ENCODE measurements at regions not wholly inside any gene's neighbourhood (a gene's known extent, or its start where the extent isn't known, plus 50 kb on each side); places are given as distances from the start of the nearest gene placed in this dataset.
"Not testable (repeated sequence)": the region's sequence is repeated elsewhere in the genome, so short reads cannot be mapped to it uniquely, and the experiment has no call there.

DNA sequence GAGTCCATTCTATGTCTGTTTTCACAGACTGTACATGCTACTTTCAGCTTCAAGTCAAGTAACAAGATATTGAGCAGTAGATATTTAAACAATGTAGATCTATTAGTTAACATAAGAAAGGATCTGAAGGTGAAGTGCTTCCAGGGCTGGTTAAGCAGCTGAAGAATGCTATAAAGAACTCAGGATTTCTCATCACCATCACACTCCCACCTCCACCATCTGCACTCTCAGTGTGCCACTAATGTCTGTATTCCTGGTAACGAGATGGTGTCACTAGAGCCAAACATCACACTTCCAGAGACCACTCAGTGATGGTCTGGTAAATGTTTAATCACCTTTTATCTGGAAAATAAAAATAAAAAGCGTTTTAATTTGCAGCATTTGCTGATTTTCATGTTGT, 224.0 kb upstream of the FERD3L start:
- peak; percentile 70 for DNase-seq

- DNase-seq = no peak
Measured at GRCh38 chr7:19368491-19368925, 223.3 kb upstream of the FERD3L start.

GRCh38 chr7:19364950-19365349, 219.7 kb upstream of the FERD3L start:
- no peak for DNase-seq

GRCh38 chr7:19362099-19362498, 216.9 kb upstream of the FERD3L start:
- DNase-seq = no peak

DNA sequence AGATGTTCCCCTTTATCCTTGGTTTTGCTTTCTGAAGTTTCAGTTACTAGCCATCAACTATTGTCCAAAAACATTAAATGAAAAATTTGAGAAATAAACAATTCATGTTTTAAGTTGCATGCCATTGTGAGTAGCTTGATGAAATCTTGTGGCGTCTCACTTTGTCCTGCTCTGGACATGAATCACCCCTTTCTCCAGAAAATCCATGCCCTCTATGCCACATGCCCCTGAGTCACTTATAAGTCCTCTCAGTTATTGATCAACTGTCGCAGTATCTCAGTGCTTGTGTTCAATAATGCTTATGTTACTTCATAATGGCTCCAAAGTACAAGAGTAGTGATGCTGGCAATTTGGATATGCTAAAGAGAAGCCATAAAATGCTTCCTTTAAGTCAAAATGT, 208.0 kb upstream of the FERD3L start:
- no peak for DNase-seq

DNA sequence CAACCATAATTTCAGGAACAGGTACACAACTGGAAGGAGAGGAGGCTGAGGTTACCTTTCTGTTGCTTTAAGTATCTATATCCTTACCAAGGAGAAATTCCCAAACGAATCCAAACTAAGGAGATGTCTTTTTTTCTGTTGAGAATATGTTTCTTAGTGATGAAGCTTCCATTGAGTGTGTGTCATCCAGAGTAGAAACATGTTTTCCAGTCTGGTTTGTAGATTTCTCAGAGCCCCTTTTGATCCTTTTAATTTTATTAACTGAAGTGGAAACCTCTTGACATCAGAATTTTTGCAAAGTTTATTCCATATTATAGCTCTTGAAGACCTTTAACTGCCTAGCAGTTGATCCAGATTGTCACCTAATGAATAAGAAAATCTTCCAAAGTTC, 207.1 kb upstream of the FERD3L start:
- no peak for DNase-seq

DNA sequence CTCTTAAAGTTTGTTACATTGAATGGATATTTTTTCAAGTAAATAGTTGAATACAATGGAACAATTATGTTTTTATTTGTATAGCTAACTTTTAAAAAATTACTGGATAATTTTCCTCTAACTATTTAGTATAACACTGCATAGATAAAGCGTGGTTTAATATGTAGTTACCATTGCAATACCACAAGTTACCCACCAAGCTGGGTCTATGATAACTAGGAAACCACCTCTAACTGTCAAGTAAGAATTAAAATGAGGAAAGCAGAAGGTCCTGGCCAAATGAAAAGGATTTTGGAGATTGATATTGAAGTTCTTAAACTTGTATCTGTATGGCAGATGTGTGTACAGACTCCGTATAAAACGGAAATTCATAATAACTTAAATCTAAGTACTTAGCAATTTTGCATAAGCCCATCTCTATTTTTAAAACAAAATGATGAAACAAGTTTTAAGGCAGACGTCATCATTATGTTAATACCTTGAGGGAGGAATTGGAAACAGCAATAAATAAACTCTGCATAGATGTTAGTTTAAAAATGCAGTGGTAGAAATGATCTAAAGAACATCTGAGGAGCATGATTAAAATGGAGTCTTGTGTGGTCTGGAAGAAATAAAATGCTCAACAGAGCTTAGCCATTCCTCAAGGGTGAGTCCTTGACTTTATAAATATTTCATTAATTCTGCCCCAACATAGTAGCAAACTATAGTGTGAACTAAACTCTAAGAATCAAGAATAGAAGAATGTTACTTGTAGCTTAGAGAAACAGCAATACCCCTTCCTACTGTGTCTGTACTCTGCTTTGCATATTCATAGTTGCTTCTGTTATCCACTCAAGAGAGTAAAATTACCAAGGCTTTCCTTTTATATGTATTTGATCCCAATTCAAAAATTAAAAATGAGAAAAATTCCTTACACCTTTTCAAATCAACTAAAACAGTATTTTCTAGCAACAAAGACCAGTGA, 206.4 kb upstream of the FERD3L start:
- DNase-seq = no peak

DNA sequence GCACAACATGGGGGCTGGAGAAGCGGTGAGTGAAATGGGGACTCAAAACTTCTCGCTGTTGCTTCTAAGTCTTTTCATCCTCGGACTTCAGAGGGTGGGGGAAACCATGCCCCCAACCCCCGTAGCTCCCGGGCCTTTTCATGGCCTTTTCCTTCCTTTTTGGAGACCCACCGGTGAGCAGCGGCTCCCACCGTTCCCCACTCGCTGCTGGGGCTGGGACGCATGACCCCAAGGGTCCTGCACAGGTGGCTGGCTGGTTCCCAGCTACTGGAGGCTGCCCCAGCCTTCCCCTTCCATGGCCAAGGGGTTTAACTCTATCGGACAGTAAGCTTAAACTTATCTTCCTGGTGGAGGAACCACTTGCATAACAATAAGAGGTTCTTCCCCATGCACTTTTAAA, 194.3 kb upstream of the FERD3L start:
- DNase-seq = no peak

DNA sequence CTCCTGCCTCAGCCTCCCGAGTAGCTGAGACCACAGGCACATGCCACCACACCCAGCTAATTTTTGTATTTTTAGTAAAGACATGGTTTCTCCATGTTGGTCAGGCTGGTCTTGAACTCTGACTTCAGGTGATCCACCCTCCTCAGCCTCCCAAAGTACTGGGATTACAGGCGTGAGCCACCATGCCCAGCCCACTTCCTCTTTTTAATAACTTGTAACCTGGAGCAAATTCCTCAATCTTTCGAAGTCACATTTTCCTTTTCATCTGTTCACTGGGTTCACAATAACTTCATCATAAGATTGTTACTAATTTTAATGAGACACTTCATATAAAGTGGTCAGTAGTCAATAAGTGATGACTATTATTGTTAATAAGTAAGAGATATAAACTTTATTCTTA, 193.3 kb upstream of the FERD3L start:
- DNase-seq = not testable (repeated sequence)

DNA sequence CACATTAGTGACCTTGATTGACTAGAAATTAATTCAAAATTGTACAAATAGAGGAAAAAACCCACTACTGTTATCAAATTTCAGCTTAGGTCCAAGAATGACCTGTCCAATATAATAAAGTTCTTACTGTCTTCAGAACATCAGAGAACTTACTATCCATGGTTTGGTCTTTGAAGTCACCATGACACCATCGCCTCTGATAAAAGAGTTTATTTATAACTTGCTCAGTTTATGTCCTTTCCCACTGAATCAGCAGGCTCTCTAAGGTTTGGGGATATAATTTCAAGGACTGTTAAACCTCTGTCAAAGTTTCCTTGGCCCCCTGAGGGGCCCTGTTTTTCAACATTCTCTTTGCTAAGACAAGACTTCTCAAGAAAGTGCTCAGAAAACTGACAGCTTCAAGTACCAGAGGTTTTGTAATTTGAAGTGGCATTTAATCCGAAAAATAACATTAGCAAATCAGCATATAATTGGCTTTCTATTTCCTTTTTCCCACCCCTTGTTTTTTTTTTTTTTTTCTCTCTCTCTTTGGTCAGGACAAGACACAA, 191.7 kb upstream of the FERD3L start:
- no peak for DNase-seq

- no peak for DNase-seq
Measured at GRCh38 chr7:19333706-19334105, 188.5 kb upstream of the FERD3L start.

GRCh38 chr7:19327018-19327417, 181.8 kb upstream of the FERD3L start:
- DNase-seq = no peak

- no peak for DNase-seq
Measured at GRCh38 chr7:19322002-19322401, 176.8 kb upstream of the FERD3L start.

DNA sequence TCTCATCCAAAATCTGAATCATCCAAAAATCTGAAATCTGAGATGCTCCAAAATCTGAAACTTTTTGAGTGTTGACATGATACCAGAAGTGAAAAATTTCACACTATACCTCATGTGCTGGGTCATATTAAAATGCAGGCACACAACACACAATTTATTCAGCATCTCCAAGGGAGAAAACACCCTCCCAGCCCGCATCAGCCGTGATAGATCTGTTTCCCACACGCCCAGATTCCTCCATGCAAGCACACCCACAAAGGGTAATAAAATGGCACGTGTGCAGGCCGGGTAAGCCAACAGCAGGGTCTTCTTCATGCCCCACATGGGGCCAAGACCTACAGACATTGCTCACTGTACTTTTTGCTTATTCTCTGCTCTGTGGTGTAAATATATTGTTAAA, 173.1 kb upstream of the FERD3L start:
- DNase-seq = no peak

DNA sequence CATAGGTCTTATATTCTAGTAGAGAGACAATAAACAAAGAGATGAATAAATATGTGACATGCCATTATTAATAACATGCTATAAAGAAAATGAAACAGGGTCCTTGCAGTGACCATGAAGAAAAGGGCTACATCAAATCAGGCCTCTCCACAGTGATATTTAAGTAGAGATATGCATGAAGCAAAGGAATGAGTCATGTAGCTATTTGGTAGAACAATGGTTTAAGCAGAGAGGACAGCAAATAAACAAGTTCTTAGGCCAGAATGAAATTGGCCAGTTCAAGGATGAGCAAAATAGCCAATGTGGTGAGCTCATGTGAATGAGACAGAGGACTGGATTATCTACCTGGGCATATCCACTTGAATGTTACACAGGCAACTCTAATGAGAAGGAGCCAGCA, 172.2 kb upstream of the FERD3L start:
- DNase-seq = no peak

- no peak for DNase-seq
Measured at GRCh38 chr7:19312416-19312815, 167.2 kb upstream of the FERD3L start.

DNA sequence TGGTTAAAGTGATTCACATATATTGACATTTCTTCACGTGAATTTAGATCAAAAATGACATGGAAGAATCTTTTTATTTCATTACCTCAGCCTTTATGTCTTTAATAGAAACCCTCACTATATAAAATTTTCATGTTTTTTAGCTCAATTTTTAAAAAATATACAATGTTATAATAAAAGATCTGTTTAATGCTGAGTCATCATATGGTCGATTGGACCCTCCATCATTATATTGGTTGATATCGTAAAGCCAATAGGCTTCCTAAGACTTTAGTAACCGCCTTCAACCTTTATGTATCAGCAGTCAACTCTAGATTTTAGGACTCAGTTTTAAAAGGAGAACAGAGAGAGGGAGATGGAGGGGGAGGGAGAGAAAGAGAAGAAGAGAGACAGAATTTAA, 162.3 kb upstream of the FERD3L start:
- no peak for DNase-seq

DNA sequence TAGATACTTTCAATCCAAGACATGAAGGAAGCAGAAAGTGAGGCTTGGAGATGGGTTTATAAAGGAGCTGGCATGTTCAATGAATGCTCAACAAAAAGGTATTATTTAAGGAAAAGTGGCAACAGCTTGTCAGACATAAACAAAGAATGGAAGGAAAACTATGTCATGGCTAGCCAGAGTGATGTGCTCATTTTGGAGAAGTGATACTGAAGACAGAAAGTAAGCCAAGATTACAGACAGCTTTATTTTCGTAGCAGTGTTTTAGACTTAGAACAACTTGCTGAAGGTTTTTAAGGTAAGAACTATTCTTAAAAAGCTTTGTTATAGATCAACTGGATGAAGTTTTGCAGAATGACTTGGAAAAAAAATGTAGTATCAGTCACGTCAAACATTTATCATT, 160.5 kb upstream of the FERD3L start:
- DNase-seq = no peak

DNA sequence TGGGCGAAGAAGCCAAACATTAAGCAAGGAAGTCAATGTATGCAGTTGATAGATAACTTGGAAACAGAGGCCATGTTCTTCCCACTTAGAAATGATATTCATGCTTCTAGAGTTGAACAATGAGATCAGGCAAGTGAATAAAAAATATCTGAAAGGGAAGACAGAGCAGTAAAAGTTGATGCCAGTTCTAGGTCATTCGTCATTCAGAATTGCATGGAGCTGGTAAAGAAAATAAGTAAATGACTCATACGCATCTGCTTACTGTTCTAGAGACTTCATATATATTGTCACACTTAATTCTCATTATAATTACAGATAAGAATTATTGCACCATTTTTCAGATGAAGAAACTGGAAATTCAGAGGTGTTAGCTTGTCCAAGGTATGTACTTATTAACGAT, 158.9 kb upstream of the FERD3L start:
- DNase-seq = no peak

GRCh38 chr7:19302731-19303130, 157.5 kb upstream of the FERD3L start:
- no peak for DNase-seq

DNA sequence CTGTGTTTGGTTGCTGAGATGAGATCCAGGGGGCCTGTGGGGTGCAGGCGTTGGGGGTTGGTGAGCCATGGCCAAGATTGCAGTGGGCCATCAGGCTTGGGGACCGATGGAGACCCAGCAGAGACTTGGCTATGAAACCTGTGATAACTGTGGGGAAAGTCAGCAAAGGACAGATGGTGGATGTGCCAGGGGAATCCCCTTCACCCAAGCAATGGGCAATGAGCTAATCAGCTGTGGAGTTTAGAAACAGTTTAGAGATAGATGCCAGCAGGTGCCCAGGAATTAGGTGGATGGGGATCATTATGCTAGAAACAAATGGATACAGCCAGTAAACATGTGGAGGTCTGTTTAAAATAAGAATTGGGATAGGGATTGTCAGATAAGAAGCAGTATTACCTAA, 151.4 kb upstream of the FERD3L start:
- no peak for DNase-seq

- DNase-seq = no peak
Measured at GRCh38 chr7:19295376-19295775, 150.2 kb upstream of the FERD3L start.

- DNase-seq = peak; percentile 67
Measured at GRCh38 chr7:19294619-19295018, 149.4 kb upstream of the FERD3L start.

DNA sequence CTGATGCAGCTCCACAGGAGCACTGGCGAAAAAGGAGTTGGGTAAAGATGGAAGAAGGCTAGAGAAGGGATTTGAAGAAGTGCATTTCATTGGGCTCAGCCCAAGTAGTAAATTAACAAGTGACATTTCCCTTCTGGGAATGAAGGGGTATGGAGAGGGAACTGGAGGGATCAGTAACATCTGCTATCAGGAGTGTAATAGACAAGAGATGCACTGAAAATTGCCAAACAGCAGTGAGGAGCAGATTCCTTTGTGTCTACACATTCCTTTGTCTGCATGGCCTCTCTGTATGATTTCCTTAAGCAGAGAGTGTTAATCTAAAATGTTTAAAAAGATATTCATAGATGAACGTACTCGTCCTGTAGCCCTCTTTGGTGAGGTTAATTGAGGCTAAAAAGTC, 148.2 kb upstream of the FERD3L start:
- no peak for DNase-seq

DNA sequence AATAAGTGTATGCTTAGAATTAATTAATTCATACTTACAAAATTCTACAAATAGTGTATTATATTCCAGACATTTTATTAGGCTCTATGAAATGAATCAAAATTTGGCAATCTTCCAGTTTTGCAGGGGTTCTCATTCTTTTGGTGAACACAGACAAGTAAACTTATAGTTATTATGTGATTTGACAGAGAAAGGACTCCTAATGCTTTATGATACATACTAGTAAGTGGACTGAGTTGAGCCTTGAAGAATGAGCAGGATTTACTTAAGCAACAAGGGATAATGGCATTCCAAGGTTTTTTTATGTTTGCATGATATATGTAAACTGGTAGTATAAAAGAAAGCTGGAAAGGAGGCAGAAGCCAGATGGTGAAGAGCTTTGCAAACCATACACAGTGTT, 145.7 kb upstream of the FERD3L start:
- DNase-seq = no peak

Measured in NCI-H1092 treated with DMSO at 0.1 percent for 48 hours (cell line).